ENCODE measurements at regions not wholly inside any gene's neighbourhood (a gene's known extent, or its start where the extent isn't known, plus 50 kb on each side); places are given as distances from the start of the nearest gene placed in this dataset.

DNA sequence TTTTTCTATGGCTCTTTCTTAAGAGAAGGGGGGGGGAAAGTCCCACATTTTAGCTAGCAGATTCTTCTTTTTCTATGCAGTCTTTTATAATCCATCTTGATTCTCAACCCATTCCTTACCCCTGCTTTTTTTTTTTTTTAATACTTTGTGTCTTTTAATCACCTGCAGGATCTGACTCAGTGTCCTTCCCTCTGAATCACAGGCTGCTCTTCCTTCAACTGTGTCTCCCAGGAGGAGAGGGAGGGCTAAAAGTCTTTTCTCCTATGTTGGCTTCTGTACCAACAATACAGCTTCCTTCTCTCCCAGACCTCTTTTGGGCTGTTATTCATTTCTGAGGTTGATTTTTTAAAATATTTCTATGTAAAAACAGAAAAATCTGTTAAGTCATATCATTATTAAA lies 686.2 kb downstream of the ADGRL2 start:
- DNase-seq (ENCODE audit: low read depth) = no peak

DNA sequence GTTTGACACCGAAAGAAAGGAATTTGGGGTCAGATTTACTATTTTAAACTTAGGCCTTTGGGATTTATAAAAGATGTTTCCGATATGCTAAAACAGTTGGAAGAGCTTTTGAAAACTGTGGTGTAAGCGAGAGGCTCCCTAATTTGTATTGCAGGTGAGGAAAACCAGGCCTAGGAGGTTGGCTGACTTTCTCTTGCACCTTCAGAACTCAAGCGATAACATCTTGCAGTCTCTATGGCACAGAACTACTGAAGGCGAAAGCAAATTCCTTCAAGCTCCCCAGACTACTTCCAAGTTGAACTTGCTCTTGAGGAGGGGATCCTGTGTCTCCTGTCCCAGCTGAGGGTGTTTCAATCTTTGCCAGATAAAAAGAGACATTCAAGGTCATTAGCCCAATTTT lies 685.7 kb downstream of the ADGRL2 start:
- no peak for DNase-seq (ENCODE audit: low read depth)

DNA sequence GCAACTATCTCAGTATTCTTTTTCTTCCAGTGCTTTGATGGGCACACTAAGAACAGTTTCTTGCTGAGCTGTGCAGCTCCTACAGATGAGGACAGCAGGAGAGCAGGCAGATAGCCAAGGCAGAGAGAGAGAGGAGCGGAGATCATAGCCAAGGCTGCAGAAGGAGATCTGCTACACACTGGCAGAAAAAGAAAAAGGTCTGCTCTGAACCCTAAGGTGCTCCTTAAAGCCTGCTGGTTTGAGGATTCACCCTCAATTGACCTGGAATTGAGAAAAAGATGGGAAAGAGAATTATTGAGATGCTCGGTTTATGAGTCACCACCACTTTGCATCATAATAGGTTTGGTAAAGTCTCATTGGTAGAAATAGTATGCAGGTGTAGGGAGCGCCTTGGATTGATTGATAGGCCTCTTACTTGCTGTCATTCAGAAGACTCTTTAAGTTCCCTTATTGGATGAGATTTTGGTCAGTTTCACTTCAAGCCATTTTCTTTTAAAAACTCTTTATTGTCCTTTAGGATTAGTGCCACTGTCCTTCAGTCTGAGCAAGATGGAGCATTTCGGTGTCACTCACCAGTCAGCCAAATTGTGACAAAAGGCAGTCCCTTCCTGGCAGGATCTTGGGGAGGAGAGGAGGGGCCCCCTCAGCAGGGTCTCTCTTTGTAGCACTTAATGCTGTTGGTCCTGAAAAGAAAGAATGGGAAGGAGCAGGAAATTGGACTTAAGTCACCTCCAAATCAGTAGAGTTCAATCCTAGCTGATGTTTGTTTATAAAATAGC lies 685.0 kb downstream of the ADGRL2 start:
- DNase-seq (ENCODE audit: low read depth) = no peak

DNA sequence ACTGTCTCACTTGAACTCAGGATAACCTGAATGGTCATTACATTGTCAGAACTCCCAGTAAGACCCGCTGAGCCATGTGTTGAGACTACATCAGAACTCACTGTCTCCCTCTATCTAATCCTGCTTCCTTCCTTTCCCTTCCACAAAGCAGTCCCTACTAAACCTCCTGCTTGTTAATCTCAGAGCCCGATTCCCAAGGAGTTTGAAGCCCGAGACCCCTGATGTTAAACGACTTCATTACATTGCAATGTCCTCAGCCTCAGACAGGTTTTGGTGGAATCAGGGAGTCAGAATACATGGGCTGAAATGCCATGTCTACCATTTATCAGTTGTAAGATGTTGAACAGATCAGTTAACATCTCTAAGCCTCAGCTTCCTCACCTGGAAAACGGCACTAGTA lies 682.4 kb downstream of the ADGRL2 start:
- no peak for DNase-seq (ENCODE audit: low read depth)

DNA sequence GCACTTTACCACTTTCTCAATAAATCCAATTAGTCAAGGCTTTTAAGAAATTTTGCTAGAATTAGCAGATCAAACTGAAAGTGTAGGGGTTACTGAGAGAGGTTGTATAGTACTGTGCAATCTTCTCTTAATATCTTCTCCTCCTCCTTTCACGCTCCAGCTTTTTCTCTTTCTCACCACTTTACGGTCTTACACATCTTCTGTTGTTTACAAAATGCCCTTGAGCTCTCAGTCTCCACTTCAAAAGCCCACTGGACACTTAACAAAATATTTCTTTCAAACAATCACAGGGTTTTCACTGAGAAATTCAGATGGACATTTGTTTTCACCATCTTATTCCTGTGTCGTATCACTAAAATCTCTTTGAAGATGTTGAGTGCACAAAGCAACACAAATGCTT lies 678.2 kb downstream of the ADGRL2 start:
- no peak for DNase-seq (ENCODE audit: low read depth)

DNA sequence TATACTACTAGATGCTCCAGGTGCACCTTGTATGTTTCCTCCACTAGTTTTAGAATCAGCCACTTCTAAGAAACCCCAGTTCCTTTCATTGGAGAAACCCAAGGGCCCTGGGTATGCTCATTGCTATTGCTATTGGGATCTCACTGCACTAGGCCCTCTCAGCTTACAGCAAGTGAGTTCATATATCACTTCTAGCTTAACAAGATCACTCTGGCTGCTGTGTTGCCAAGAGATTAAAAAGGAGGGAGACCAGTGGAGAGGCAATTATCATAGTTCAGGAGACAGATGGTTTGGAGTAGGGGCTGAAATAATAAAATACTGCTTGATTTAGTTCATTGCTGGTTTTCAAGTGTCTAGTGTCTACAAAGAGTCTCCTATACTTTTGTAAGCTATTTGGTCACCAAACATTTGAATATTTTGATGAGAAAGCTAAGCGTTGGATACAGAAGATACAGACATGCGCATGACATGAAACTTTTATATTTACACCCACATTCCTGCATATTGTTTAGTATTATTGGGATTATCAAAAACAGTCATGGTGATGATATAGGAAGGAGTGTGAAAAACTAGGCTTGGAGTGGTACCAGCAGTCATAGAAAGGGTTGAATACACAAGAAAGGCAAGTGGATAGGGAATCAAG lies 671.9 kb downstream of the ADGRL2 start:
- no peak for DNase-seq (ENCODE audit: low read depth)

DNA sequence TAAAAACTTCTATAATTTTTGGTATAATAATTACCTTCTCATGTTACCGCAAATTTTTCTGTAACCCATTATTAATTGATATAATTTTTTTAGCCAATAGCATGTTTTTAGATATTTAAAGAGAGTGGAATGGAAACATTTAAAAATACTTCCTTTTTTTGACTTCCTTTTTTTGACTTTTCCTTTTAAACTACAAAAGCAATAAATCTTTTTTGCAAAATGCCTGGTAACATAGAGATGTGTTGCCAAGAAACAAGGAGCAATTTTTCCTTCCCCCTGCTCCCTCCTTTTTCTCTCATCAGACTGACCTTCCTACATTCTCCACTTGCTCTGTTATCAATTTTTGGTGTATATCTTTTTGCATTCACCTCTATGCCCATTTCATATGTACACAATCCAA lies 666.2 kb downstream of the ADGRL2 start:
- no peak for DNase-seq (ENCODE audit: low read depth)

DNA sequence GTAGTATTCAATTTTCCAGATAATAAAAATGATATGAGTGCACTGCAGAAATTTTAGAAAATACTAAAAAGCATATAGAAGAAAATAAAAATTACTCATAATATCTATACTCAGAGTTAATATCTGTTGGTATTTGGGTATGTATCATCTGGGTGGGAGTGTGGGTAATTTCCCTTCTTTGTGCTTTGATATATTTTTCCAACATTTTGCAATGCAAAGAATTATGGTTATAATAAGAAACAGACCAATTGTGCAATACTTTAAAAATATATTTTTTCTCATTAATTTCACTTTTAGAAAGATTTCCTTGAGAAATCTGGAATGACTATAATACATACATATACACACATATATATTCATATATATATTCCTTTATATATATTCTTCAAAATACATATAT lies 665.7 kb downstream of the ADGRL2 start:
- DNase-seq (ENCODE audit: low read depth) = no peak

DNA sequence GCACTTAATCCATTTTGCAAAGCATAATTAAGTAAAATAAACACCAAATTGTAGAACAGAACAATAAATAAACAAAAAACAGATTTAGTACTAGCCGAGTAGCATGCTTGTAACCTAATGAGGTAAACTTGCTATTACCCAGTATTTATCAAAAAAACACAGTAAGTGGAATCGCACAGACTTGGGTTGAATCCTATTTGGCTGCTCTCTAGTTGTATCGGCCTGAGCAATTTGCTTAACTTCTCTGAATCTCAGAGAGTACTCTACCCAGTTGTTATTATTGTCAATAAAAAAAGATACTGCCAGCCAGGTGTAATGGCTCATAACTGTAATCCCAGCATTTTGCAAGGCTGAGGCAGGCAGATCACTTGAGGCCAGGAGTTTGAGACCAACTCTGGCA lies 664.3 kb downstream of the ADGRL2 start:
- DNase-seq (ENCODE audit: low read depth) = no peak

DNA sequence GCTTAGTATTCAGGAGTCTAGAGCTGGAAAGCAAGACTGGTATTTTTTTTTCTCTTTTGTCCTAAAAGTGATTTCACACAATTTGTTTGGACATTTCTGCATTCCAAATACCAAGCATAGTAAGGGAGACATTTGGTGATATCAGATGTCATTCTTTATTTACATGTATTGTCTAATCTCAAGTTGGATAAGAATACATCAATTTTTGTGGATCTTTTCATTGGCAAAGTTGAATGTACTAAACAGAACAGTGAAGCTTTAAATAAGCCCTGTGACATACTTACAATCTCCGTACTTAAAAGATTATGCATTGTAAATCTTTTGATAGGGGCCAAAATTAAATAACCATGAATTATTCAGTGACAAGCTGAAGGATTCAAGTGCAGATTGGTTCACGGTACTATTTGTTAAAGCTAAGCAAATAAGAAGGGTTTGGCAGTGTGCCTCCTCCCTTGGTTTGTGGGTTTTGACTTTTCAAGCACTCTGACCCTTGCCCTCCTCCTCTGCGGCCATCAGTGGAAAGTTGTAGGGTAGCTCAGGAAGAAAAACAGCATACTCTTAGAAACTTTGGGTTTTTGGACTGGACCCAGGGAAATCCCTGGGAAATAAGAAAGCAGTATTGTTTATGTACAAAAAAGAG lies 663.7 kb downstream of the ADGRL2 start:
- DNase-seq (ENCODE audit: low read depth) = no peak

DNA sequence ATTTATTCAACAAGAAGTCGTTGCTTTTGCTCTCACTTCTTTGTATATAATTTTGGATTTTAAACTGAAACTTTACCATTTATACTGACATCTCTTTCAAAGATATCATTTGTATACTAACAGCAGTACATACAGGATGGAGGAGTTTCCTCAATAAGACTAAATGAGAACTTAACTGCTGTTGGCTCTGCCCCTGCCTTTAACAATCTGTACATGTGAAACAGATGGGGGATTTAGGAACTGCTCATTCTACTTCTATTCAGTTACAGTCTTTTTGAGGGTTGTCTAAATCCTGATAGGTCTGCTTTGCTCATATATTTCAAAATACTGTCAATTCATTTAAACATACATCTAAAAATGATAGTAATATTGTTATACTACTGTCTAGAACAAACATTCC lies 663.2 kb downstream of the ADGRL2 start:
- no peak for DNase-seq (ENCODE audit: low read depth)

DNA sequence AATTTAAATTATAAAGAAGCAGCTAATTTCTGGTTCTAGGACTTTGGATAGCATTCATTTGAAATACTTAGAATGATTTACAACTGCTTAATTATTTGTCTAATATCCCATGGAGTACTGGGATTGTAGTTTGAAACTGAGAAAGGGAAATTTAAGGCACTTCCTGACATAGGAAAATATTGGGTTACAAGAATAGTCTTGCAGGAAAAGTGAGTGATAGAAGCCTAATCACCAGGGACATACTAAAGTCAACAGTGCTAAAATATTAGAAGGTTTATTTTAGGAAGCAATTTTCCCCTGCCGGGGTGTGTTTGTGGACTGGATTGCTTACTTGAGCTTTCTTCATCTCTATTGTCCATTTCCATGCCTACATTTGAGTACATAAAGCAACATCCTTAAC lies 661.6 kb downstream of the ADGRL2 start:
- DNase-seq (ENCODE audit: low read depth) = no peak

DNA sequence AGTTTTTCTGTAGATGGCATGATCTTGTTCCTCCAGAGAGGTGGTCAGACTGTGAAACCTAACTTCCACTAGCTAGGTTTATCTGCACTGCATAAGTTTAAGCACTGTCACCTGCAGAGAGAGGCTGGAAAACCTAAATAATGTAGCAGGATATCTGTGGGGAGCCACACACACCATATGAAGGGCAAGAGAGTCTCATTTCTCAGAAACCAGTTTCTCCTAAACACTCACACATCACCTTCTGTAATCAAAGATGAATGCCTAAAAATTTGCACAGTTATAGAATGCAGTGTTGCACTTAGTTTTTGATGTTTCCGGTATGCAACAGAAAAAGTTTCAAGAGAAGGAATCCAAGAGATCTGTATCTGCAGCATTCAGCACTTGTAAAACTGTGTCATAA lies 654.6 kb downstream of the ADGRL2 start:
- no peak for DNase-seq (ENCODE audit: low read depth)

DNA sequence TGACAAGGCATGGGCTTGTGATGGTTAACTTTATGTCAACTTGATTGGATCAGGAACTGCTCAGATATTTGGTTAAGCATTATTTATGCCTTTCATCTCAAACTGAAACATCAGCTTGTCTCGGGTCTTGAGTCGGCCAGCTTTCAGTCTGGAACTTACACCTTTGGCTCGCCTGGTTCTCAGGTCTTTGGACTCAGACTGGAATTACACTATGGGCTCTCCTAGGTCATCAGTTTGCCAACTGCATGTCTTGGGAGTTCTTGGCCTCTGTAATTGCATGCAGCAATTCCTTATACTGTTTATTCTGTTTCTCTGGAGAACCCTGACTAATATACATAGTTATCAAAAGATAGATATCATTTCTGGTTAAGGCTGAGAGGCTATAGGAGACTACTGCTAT lies 653.7 kb downstream of the ADGRL2 start:
- no peak for DNase-seq (ENCODE audit: low read depth)

DNA sequence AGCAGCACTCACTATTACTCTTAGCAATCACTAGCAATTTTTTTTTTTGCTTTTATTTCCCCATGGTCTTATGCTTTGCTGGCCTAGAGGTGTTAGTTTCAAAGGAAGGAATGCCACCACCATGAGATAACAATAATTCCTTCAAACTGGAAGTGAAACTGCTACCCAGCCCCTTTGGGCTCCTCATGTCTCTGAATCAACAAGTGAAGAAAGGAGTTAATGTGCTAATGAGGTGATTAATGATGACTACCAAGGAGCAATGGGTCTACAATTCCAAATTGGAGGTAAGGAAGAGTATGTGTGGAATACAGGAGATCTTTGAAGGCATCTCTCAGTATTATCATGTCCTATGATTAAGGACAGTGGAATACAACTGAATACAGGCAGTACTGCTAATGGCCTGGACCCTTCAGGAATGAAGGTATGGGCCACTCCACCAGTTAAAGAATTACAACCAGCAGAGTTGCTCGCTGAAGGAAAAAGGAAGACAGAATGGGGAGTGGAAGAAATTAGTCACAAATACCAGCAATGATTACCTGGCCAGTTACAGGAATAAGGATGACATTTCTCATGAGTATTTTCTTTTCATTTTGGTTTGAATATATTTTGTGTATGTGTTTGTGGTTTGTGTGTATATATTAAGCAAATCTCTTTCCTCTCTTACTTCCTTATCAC lies 652.9 kb downstream of the ADGRL2 start:
- no peak for DNase-seq (ENCODE audit: low read depth)

DNA sequence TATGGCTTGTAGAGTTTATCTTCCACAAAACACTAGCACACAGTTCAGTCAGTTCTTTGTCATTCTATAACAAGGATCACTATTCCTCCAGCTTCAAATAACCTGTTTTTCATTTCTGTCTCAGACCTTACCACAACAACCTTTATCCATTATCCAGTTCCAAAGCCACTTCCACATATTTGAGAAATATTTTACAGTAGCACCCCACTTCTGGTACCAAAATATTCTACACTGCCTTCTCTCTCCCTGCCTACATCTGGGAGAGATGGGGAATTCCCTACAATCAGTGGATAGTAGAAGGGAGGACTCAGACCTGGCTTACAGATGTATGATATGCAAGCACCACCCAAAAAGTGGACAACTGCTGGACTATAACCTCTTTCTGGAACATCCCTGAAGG lies 651.4 kb downstream of the ADGRL2 start:
- no peak for DNase-seq (ENCODE audit: low read depth)

DNA sequence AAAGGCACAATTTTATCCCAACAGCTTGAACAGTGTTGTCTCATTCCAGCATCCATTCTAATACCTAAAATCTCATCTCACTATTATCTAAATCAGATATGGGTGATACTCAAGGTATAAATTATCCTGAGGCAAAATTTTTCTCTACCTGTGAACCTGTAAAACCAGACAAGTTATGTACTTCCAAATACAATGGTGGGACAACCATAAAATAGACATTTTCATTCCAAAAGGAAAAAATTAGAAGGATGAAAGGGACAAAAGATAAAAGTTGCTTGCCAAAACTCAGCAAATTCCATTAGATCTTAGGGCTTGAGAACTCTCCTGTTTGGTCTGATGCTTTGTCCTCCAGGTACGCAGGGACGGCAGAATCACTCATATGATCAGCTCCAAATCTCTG lies 650.5 kb downstream of the ADGRL2 start:
- no peak for DNase-seq (ENCODE audit: low read depth)

DNA sequence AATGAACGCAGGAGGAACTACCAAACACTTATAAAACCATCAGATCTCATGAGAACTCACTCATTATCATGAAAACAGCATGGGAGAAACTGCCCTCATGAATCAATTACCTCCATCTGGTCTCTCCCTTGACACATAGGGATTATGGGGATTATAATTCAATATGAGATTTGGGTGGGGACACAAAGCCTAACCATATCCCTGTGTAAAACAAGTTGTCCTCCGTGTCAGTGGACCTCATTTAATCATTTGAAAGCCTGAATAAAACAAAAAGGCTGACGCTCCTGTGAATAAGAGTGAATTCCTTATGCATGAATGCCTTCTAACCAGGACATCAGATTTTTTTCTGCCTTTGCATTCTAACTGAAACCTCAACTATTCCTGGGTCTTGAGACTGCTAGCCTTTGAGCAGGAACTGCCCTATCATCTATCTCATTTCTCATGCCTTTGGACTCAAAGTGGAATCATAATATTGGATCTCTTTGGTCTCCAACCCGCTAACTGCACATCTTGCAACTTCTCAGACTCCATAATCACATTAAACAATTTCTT lies 648.8 kb downstream of the ADGRL2 start:
- no peak for DNase-seq (ENCODE audit: low read depth)

DNA sequence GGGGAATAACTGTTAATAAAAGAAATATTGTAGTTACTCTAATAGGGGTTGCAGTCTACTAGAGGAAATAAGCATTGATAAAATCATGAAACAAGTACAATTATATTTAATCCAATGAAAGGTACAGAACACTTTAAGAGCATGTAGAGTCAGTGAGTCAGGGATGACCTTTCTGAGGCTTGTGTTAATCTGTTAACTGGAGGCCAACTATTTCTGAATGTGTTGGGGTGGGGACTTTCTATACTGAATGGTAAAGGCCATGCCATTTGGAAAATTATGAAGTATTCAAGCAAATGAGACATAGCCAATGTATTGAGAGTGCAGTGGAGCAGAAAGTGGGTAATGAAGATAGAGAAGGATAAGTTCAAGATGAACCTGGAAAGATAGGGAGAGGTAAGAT lies 646.2 kb downstream of the ADGRL2 start:
- no peak for DNase-seq (ENCODE audit: low read depth)

DNA sequence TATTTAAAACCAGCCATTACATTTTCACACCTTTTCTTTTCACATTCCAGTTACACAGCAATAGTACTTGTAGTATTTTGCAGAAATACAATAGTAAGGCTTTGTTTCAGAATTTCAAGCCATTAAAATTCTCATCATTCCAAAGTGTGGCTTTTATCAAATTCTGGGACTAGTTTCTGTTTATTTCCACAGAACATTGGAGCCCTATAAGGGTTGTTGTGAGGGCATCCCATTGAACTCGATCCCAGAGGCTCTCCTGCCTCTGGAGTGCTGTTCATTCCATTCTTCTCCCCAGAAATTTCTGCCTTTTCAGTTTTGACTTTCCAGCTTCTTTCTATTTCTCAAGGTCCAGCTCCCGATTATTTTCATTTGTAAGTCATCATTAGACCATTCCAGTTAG lies 645.5 kb downstream of the ADGRL2 start:
- no peak for DNase-seq (ENCODE audit: low read depth)

DNA sequence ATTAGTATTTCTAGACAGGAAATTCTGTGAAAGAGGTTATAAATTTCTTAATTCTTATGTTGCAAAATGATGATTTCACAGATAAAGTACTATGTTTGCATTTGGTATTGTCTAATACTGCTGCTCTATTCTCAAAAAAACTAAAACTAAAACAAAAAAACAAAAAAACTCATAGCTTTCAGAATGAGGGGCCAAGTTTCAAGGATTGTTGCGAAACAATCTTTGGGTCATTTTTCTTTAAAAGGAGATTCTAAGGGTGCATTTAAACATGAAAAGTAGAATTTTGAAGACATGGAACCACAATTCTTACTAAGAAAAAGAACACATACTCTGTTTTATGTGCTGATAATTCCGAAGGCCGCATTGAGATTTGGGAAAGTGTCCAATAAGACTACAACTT lies 645.1 kb downstream of the ADGRL2 start:
- no peak for DNase-seq (ENCODE audit: low read depth)

DNA sequence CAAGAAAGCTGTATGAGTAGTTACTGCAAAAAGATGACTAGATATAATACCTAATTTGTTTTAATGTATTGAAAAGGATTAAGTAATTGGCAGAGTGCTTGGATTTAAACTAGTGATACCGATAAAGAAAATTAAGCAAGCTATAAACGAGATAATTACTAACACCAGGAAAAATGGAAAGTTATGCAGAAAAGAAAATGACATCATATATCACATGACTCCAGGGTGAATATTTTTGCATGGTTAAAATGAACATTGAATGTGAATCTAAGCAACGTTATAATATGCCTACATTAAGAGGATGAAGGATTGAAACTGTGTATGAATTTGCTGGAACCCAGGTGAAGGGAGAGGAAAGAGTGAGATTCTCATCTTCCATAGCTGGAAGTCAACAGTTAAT lies 644.4 kb downstream of the ADGRL2 start:
- no peak for DNase-seq (ENCODE audit: low read depth)

DNA sequence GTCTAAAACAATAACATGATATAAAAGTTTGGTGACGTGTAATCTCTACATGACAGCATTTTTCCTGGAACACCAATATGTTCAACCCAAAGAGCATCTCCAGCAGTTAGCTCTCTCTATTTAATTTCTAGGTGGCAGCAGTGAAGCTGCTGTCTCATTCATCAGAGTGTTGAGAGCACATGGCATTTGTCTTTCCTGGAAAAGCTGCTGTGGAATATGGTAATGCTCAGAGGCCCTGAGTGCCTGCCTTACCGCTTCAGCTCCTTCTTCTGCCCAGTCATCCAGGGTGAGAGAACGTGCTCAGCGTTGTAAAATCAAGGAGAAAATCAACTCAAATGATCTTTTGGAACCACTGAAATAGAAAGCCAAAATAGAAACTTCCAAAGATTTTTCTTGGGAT lies 640.7 kb downstream of the ADGRL2 start:
- DNase-seq (ENCODE audit: low read depth) = no peak

Data from HS-27A (cell line).